ENCODE measurements at regions not wholly inside any gene's neighbourhood (a gene's known extent, or its start where the extent isn't known, plus 50 kb on each side); places are given as distances from the start of the nearest gene placed in this dataset.

- intact Hi-C loops (cut with micrococcal nuclease; ENCODE audit: unreplicated experiment) = no loop called here
- Mint-ChIP-seq H3K4me3 (ENCODE audit: low read depth, unreplicated experiment) (no peak overlapping the region), H3K4me1 (ENCODE audit: low read depth, unreplicated experiment) (no peaks in the 10 kb centered on the region), H3K27me3 (ENCODE audit: unreplicated experiment) (no peaks in the 10 kb centered on the region), H3K36me3 (ENCODE audit: insufficient read depth, unreplicated experiment) (no peaks in the 10 kb centered on the region), H3K9me3 (ENCODE audit: low read depth, unreplicated experiment) (peaks cover 2% of the 10 kb centered on the region), H3K27ac (ENCODE audit: unreplicated experiment) (no peak overlapping the region)
- no TSS peak for BruUV-seq (replicated peaks)
- TF ChIP-seq CTCF (IDR thresholded peaks at IDR 0.05; ENCODE audit: unreplicated experiment) = no peak
- CTCF ChIA-PET = no interaction called here
- no peak for DNase-seq
Observed at GRCh38 chr2:104405623-104406022, 448.3 kb upstream of the POU3F3 start.

GRCh38 chr2:104406261-104406726 is 447.6 kb upstream of the POU3F3 start:
- intact Hi-C loops (cut with micrococcal nuclease; ENCODE audit: unreplicated experiment) = no loop called here
- DNase-seq = no peak
- no peaks in the 10 kb centered on the region for H3K36me3 Mint-ChIP-seq (ENCODE audit: insufficient read depth, unreplicated experiment)
- BruUV-seq (replicated peaks) = no TSS peak
- no peak for TF ChIP-seq CTCF (IDR thresholded peaks at IDR 0.05; ENCODE audit: unreplicated experiment)
- peaks cover 2% of the 10 kb centered on the region for H3K9me3 Mint-ChIP-seq (ENCODE audit: low read depth, unreplicated experiment)
- no peak overlapping the region for H3K27ac Mint-ChIP-seq (ENCODE audit: unreplicated experiment)
- CTCF ChIA-PET = no interaction called here
- no peaks in the 10 kb centered on the region for H3K27me3 Mint-ChIP-seq (ENCODE audit: unreplicated experiment)
- H3K4me1 Mint-ChIP-seq (ENCODE audit: low read depth, unreplicated experiment) = no peaks in the 10 kb centered on the region
- no peak overlapping the region for H3K4me3 Mint-ChIP-seq (ENCODE audit: low read depth, unreplicated experiment)

- no TSS peak for BruUV-seq (replicated peaks)
- no peaks in the 10 kb centered on the region for H3K4me1 Mint-ChIP-seq (ENCODE audit: low read depth, unreplicated experiment)
- no peak overlapping the region for H3K27ac Mint-ChIP-seq (ENCODE audit: unreplicated experiment)
- DNase-seq = no peak
- H3K27me3 Mint-ChIP-seq (ENCODE audit: unreplicated experiment) = no peaks in the 10 kb centered on the region
- TF ChIP-seq CTCF (IDR thresholded peaks at IDR 0.05; ENCODE audit: unreplicated experiment) = no peak
- intact Hi-C loops (cut with micrococcal nuclease; ENCODE audit: unreplicated experiment) = no loop called here
- no peaks in the 10 kb centered on the region for H3K9me3 Mint-ChIP-seq (ENCODE audit: low read depth, unreplicated experiment)
- CTCF ChIA-PET = no interaction called here
- H3K36me3 Mint-ChIP-seq (ENCODE audit: insufficient read depth, unreplicated experiment) = no peaks in the 10 kb centered on the region
- H3K4me3 Mint-ChIP-seq (ENCODE audit: low read depth, unreplicated experiment) = no peak overlapping the region
Observed at GRCh38 chr2:104407641-104408040, 446.3 kb upstream of the POU3F3 start.

- no peak for TF ChIP-seq CTCF (IDR thresholded peaks at IDR 0.05; ENCODE audit: unreplicated experiment)
- no peaks in the 10 kb centered on the region for H3K4me1 Mint-ChIP-seq (ENCODE audit: low read depth, unreplicated experiment)
- H3K4me3 Mint-ChIP-seq (ENCODE audit: low read depth, unreplicated experiment) = no peak overlapping the region
- H3K36me3 Mint-ChIP-seq (ENCODE audit: insufficient read depth, unreplicated experiment) = no peaks in the 10 kb centered on the region
- CTCF ChIA-PET = no interaction called here
- no peak for DNase-seq
- no peaks in the 10 kb centered on the region for H3K9me3 Mint-ChIP-seq (ENCODE audit: low read depth, unreplicated experiment)
- no peak overlapping the region for H3K27ac Mint-ChIP-seq (ENCODE audit: unreplicated experiment)
- BruUV-seq (replicated peaks) = no TSS peak
- no peaks in the 10 kb centered on the region for H3K27me3 Mint-ChIP-seq (ENCODE audit: unreplicated experiment)
- intact Hi-C loops (cut with micrococcal nuclease; ENCODE audit: unreplicated experiment) = no loop called here
Observed at GRCh38 chr2:104408266-104408665, 445.6 kb upstream of the POU3F3 start.

Measured in Calu3 (cell line).